ENCODE measurements at regions not wholly inside any gene's neighbourhood (a gene's known extent, or its start where the extent isn't known, plus 50 kb on each side); places are given as distances from the start of the nearest gene placed in this dataset.

DNA sequence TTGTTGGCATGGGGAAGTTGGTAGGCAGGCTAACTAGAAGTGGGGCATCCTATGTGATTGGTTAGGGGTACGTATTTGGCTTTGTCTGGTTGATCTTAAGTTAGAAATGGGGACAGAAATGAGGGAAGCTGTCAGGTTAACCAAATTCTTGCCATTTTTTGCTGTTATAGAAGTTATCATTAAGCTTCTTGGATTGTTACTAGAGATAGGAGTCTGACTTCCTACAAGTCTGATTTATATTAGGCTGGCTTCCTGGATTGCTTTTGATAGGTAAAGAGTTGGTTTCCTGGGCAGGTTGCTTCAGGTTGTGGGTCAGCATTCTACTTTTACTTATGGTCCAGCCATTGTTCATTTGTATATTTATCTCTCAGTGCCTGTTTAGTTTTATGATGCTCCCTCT lies 216.9 kb downstream of the TLE4 start:
- DNase-seq (ENCODE audit: low read depth) = no peak

DNA sequence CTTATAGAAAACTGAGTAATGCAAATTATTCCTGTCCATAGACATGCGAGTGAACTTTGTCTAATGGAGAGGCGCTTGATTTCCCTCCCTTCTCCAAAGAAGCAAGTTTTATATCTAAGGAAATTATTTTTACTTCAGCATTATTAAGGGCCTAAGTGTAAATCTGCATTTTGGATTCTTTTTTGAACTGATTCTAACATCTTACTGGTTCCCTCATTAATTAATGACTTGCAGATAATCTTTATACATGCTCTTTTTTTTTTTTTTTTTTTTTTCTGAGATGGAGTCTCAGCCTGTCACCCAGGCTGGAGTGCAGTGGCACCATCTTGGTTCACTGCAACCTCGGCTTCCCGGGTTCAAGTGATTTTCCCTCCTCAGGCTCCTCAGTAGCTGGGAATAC lies 209.5 kb downstream of the TLE4 start:
- DNase-seq (ENCODE audit: low read depth) = no peak

DNA sequence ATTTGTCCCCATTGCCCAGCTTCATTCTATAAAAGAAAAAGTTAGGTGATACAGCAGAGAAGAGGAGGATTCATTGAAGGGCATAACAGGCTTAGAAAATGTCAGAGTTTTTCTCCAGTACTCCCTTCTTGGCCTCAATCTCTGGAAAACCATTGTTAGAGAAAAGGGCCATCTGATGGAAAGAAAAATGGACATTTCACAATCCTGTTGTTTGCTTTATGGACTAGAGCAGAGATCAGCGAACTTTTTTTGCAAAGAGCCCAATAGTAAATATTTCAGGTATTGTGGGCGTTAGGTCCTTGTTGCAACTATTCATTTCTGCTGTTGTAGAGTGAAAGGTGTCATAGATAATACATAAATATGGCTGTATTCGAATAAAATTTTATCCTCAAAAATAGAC lies 208.8 kb downstream of the TLE4 start:
- no peak for DNase-seq (ENCODE audit: low read depth)

DNA sequence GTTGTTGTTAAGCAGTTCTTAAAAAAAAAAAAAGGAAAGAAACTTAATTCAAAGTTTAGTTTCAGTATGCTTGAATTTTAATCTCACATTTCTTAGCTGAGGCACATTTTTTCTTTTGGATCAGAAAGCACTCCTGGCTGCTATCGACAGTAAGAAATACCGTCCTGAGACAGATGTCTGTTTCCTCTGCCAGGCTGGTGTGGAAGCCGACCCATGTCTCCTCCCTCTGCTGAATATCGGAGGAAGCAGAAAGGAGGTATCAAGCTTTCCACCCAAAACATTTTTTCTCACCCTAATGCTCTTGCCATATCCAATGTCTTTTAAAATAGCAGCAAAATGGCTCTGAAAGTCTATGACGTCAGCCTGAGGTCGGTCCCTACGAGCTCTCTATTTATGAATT lies 208.1 kb downstream of the TLE4 start:
- no peak for DNase-seq (ENCODE audit: low read depth)

GRCh38 chr9:79778581-79778980 lies 206.8 kb downstream of the TLE4 start:
- DNase-seq (ENCODE audit: low read depth) = no peak

DNA sequence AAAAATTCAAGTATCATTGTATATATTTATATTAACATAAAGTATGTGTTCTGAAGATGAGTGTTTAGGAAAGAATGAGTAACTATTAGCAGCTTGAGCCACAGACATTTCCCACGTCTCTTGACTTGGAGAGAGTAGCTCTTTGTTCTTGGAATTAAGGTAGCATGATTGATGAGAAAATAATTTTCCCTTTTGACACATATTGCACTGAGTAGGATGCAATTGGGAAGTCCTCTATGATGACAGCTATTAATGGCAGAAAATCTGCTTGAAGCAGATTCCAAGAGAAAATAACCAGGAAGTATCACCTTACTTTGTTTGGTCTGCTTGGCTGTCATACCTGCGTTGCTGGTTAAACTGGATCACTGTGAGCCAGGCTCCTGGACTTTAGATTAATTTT lies 204.8 kb downstream of the TLE4 start:
- no peak for DNase-seq (ENCODE audit: low read depth)

Data from activated T-cell treated with anti-CD3 and anti-CD28 coated beads for 48 hours (primary cell).